ENCODE measurements at regions not wholly inside any gene's neighbourhood (a gene's known extent, or its start where the extent isn't known, plus 50 kb on each side); places are given as distances from the start of the nearest gene placed in this dataset.

DNA sequence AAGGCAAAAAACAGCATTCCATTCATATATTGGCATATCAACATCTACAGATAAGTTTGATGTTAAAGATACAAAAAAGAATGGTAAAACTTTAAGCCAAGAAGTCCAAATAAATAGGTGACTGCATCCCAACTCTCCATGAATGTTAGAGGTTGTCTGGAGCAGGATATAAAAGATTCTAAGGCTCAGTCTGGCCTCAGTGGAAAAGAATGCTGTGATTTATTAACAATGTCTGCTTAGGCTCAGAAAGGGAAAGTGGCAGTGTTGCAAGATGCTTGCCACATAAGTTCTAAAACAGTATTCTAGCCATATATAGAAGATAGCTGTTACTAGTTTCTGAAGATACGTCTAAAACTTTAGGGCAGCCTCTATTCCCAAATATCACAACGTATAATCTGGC is 179.8 kb upstream of the NBEA start:
- Mint-ChIP-seq H3K27ac (ENCODE audit: low read depth, unreplicated experiment) (no peak overlapping the region), H3K36me3 (ENCODE audit: insufficient read depth, unreplicated experiment) (no peaks in the 10 kb centered on the region), H3K27me3 (ENCODE audit: insufficient read depth, unreplicated experiment) (no peaks in the 10 kb centered on the region), H3K4me1 (ENCODE audit: insufficient read depth, unreplicated experiment) (no peaks in the 10 kb centered on the region), H3K4me3 (ENCODE audit: unreplicated experiment) (no peak overlapping the region), H3K9me3 (ENCODE audit: unreplicated experiment) (no peaks in the 10 kb centered on the region)
- intact Hi-C loops (cut with micrococcal nuclease): no loop called here
- ChIA-PET POLR2A (no interaction called here), CTCF (no interaction called here)
- no peak for DNase-seq (ENCODE audit: unreplicated experiment)
- no TSS peak for BruUV-seq (replicated peaks)
- TF ChIP-seq, protein P1, sequence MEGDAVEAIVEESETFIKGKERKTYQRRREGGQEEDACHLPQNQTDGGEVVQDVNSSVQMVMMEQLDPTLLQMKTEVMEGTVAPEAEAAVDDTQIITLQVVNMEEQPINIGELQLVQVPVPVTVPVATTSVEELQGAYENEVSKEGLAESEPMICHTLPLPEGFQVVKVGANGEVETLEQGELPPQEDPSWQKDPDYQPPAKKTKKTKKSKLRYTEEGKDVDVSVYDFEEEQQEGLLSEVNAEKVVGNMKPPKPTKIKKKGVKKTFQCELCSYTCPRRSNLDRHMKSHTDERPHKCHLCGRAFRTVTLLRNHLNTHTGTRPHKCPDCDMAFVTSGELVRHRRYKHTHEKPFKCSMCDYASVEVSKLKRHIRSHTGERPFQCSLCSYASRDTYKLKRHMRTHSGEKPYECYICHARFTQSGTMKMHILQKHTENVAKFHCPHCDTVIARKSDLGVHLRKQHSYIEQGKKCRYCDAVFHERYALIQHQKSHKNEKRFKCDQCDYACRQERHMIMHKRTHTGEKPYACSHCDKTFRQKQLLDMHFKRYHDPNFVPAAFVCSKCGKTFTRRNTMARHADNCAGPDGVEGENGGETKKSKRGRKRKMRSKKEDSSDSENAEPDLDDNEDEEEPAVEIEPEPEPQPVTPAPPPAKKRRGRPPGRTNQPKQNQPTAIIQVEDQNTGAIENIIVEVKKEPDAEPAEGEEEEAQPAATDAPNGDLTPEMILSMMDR (IDR thresholded peaks at IDR 0.05; ENCODE audit: unreplicated experiment): no peak

DNA sequence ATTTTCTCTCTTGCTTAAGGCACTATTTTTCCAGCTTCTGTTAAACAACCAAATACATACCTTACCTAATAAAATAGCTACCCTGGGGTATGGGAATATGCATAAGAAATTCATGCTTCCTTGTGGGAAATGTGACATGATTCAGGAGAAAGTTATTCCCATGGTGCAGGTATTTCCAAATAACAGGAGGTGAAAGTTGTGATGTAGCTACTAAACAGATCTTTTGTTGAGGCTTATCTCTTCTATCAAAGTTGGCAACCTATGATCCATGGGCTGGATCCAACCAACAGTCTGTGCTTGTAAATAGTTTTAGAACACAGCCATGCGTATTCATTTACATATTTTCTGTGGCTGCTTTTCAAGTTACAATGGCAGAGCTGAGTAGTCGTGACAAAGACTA is 177.8 kb upstream of the NBEA start:
- Mint-ChIP-seq H3K27ac (ENCODE audit: low read depth, unreplicated experiment) (no peak overlapping the region), H3K9me3 (ENCODE audit: unreplicated experiment) (no peaks in the 10 kb centered on the region), H3K36me3 (ENCODE audit: insufficient read depth, unreplicated experiment) (no peaks in the 10 kb centered on the region), H3K4me1 (ENCODE audit: insufficient read depth, unreplicated experiment) (no peaks in the 10 kb centered on the region), H3K27me3 (ENCODE audit: insufficient read depth, unreplicated experiment) (no peaks in the 10 kb centered on the region), H3K4me3 (ENCODE audit: unreplicated experiment) (no peak overlapping the region)
- no TSS peak for BruUV-seq (replicated peaks)
- intact Hi-C loops (cut with micrococcal nuclease): no loop called here
- POLR2A ChIA-PET: interaction anchor here (0.7 kb wide), 1 partner anchor 1601 kb away, joined by 3 read pairs; no protein-coding TSS in a partner anchor
- TF ChIP-seq, protein P1 (IDR thresholded peaks at IDR 0.05; ENCODE audit: unreplicated experiment): no peak
- no peak for DNase-seq (ENCODE audit: unreplicated experiment)
- CTCF ChIA-PET: interaction anchor here (0.7 kb wide), 1 partner anchor 687 kb away, joined by 3 read pairs; no protein-coding TSS in a partner anchor

DNA sequence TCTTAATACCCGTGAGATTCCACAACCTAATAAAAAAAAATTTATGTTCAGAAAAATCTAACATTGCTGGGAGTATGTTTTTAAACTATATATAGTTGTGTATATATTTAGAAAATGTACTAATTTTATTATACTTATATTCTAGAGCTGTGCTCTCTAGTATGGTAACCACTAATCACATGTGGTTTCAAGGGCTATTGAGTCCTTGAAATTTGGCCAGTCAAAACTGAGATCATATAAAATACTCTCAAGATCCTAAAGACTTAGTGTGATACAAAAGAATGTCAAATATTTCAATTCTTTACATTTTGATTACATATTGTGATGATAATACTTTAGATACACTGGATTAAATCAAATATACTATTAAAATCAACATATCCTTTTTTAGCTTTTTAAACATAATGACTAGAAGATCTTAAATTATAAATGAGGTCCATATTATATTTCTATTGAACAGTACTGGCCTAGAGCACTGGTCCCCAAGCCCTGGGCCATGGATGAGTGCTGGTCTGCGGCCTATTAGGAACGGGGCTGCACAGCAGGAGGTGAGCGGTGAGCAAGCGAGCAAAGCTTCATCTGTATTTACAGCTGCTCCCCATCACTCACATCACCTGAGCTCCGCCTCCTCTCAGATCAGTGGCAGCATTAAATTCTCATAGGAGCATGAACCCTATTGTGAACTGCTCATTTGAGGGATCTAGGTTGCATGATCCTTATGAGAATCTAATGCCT is 176.5 kb upstream of the NBEA start:
- Mint-ChIP-seq H3K4me3 (ENCODE audit: unreplicated experiment) (no peak overlapping the region), H3K36me3 (ENCODE audit: insufficient read depth, unreplicated experiment) (no peaks in the 10 kb centered on the region), H3K27ac (ENCODE audit: low read depth, unreplicated experiment) (no peak overlapping the region), H3K9me3 (ENCODE audit: unreplicated experiment) (no peaks in the 10 kb centered on the region), H3K27me3 (ENCODE audit: insufficient read depth, unreplicated experiment) (no peaks in the 10 kb centered on the region), H3K4me1 (ENCODE audit: insufficient read depth, unreplicated experiment) (no peaks in the 10 kb centered on the region)
- intact Hi-C loops (cut with micrococcal nuclease): no loop called here
- TF ChIP-seq, protein P1 (IDR thresholded peaks at IDR 0.05; ENCODE audit: unreplicated experiment): no peak
- POLR2A ChIA-PET: no interaction called here
- CTCF ChIA-PET: interaction anchor here (0.6 kb wide), 1 partner anchor 35 kb away, joined by 3 read pairs; no protein-coding TSS in a partner anchor
- no peak for DNase-seq (ENCODE audit: unreplicated experiment)
- no TSS peak for BruUV-seq (replicated peaks)

DNA sequence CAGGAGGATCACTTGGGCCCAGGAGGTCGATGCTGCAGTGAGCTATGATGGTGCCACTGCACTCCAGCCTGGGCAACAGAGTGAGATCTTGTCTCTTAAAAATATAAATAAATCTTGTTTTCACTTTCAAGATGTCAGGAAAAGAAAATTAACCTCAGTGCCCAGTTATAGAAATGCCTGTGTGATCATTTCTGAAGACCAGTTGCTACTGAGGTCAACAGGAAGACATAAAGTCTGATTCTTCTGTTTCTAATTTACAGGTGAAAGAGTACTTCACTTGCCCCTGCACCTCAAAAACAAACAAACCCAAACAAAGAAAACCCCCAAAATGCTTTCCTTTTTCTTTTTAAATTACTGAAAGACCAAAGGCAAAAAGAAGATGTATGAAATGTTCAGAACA is 174.3 kb upstream of the NBEA start:
- Mint-ChIP-seq H3K9me3 (ENCODE audit: unreplicated experiment) (no peaks in the 10 kb centered on the region), H3K4me1 (ENCODE audit: insufficient read depth, unreplicated experiment) (no peaks in the 10 kb centered on the region), H3K27ac (ENCODE audit: low read depth, unreplicated experiment) (no peak overlapping the region), H3K4me3 (ENCODE audit: unreplicated experiment) (no peak overlapping the region), H3K27me3 (ENCODE audit: insufficient read depth, unreplicated experiment) (no peaks in the 10 kb centered on the region), H3K36me3 (ENCODE audit: insufficient read depth, unreplicated experiment) (no peaks in the 10 kb centered on the region)
- ChIA-PET POLR2A (no interaction called here), CTCF (no interaction called here)
- DNase-seq (ENCODE audit: unreplicated experiment): no peak
- TF ChIP-seq, protein P1 (IDR thresholded peaks at IDR 0.05; ENCODE audit: unreplicated experiment): no peak
- no TSS peak for BruUV-seq (replicated peaks)
- intact Hi-C loops (cut with micrococcal nuclease): no loop called here

Data from MCF 10A (cell line).